Right ventricle myocardium superior (tissue), 1 donor: ENCODE measurements at regions not wholly inside any gene's neighbourhood (a gene's known extent, or its start where the extent isn't known, plus 50 kb on each side); places are given as distances from the start of the nearest gene placed in this dataset.

Experiments
- ATAC-seq: fragments of 200-7000 bp; cut with Tn5 transposase; one replicate; pipeline ENCODE4 v1.9.1; 2020; ENCODE audit warnings: mild to moderate bottlenecking; ENCODE audit not compliant: poor library complexity
- DNase-seq: peaks from one replicate; pipeline ENCODE4 v3.0.0-alpha.2; 2020
- intact Hi-C: fragments of 100-400 bp; cut with DNase I; formaldehyde crosslinking; loops from one replicate; pipeline ENCODE4 v1.11.2; 2022
- donor health status: DM: no; HTN: yes; CAD: no; lungs with severe emphysema.

- ATAC-seq (no peak), DNase-seq (no peak)
- intact Hi-C loops, result loop anchor here (2.0 kb wide), 1 partner anchor 31 kb away; no protein-coding TSS in a partner anchor
These were observed 93.7 kb downstream of the DUSP10 start for GRCh38 chr1:221648201-221648600.
